Duodenal mucosa (tissue), 2 donors: ENCODE measurements at regions not wholly inside any gene's neighbourhood (a gene's known extent, or its start where the extent isn't known, plus 50 kb on each side); places are given as distances from the start of the nearest gene placed in this dataset.

Source experiments
- H3K27ac ChIP-seq: one replicate; pipeline ENCODE4 v1.7.0; 2013; ENCODE audit warnings: low read depth, low read length
- H3K27me3 ChIP-seq, 2 donors: one replicate each; pipeline ENCODE4 v1.7.0; 2013; ENCODE audit warnings: low read length in 2 of 2, control low read depth in 1 of 2; ENCODE audit not compliant: insufficient read depth in 2 of 2, control insufficient read depth in 1 of 2
- H3K36me3 ChIP-seq, 2 donors: one replicate each; pipeline ENCODE4 v1.7.0; 2013; ENCODE audit warnings: low read length in 2 of 2, control low read depth in 1 of 2; ENCODE audit not compliant: insufficient read depth in 2 of 2, control insufficient read depth in 1 of 2
- H3K4me1 ChIP-seq, 2 donors: one replicate each; pipeline ENCODE4 v1.7.0; 2013; ENCODE audit warnings: low read length in 2 of 2, control low read depth in 1 of 2; ENCODE audit not compliant: insufficient read depth in 2 of 2, control insufficient read depth in 1 of 2
- H3K4me3 ChIP-seq, 2 donors: one replicate each; pipeline ENCODE4 v1.7.0; 2013; ENCODE audit warnings: low read length in 2 of 2, low read depth in 1 of 2
- H3K9ac ChIP-seq, 2 donors: one replicate each; pipeline ENCODE4 v1.7.0; 2013; ENCODE audit warnings: low read length in 2 of 2, low read depth in 1 of 2
- H3K9me3 ChIP-seq, 2 donors: one replicate each; pipeline ENCODE4 v1.7.0; 2013; ENCODE audit warnings: low read length in 2 of 2, control low read depth in 1 of 2; ENCODE audit not compliant: control insufficient read depth in 1 of 2

GRCh38 chr1:72369069-72369757, 86.9 kb upstream of the NEGR1 start:
- no peak overlapping the region for H3K9ac ChIP-seq
- H3K4me3 ChIP-seq = no peak overlapping the region
- H3K27me3 ChIP-seq = no peaks in the 10 kb centered on the region
- H3K36me3 ChIP-seq = no peaks in the 10 kb centered on the region
- no peak overlapping the region for H3K27ac ChIP-seq
- H3K9me3 ChIP-seq = no peaks in the 10 kb centered on the region
- H3K4me1 ChIP-seq = no peaks in the 10 kb centered on the region

- H3K4me3 ChIP-seq = no peak overlapping the region
- H3K36me3 ChIP-seq = no peaks in the 10 kb centered on the region
- H3K27ac ChIP-seq = no peak overlapping the region
- no peak overlapping the region for H3K9ac ChIP-seq
- H3K9me3 ChIP-seq = no peaks in the 10 kb centered on the region
- no peaks in the 10 kb centered on the region for H3K27me3 ChIP-seq
- no peaks in the 10 kb centered on the region for H3K4me1 ChIP-seq
These were observed 84.1 kb upstream of the NEGR1 start for GRCh38 chr1:72366466-72366865.

GRCh38 chr1:72365693-72366092, 83.4 kb upstream of the NEGR1 start:
- Histone ChIP-seq H3K27me3 (no peaks in the 10 kb centered on the region), H3K4me1 (no peaks in the 10 kb centered on the region), H3K9ac (no peak overlapping the region), H3K27ac (no peak overlapping the region), H3K9me3 (no peaks in the 10 kb centered on the region), H3K4me3 (no peak overlapping the region), H3K36me3 (no peaks in the 10 kb centered on the region)

DNA sequence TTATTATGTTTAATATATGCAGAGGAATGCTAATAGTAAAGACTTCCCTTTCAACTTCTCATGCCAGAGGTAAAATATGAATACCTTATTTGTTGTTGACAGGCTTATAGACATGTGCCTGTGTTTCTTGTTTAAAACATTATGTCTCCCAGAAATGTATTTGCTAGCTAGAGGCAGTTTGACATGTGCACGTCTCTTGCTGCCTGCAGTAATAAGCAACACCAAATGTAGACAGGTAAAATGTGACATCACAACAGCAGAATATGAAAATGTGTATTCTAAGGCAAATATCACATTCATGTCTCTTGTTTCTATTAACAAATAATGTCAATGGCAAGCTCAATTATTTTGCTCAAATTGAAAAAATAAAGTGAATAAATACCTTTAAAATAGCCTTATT, 80.2 kb upstream of the NEGR1 start:
- no peaks in the 10 kb centered on the region for H3K4me1 ChIP-seq
- H3K27me3 ChIP-seq = no peaks in the 10 kb centered on the region
- H3K4me3 ChIP-seq = no peak overlapping the region
- H3K27ac ChIP-seq = no peak overlapping the region
- H3K36me3 ChIP-seq = no peaks in the 10 kb centered on the region
- H3K9me3 ChIP-seq = no peaks in the 10 kb centered on the region
- no peak overlapping the region for H3K9ac ChIP-seq

GRCh38 chr1:72357411-72357810, 75.1 kb upstream of the NEGR1 start:
- Histone ChIP-seq H3K27ac (no peak overlapping the region), H3K9ac (no peak overlapping the region), H3K9me3 (no peaks in the 10 kb centered on the region), H3K27me3 (no peaks in the 10 kb centered on the region), H3K4me3 (no peak overlapping the region), H3K36me3 (no peaks in the 10 kb centered on the region), H3K4me1 (no peaks in the 10 kb centered on the region)

- no peaks in the 10 kb centered on the region for H3K36me3 ChIP-seq
- H3K27me3 ChIP-seq = no peaks in the 10 kb centered on the region
- no peak overlapping the region for H3K4me3 ChIP-seq
- H3K27ac ChIP-seq = no peak overlapping the region
- no peaks in the 10 kb centered on the region for H3K9me3 ChIP-seq
- H3K9ac ChIP-seq = no peak overlapping the region
- H3K4me1 ChIP-seq = no peaks in the 10 kb centered on the region
These were observed 73.6 kb upstream of the NEGR1 start for GRCh38 chr1:72355899-72356298.

- no peak overlapping the region for H3K4me3 ChIP-seq
- H3K27me3 ChIP-seq = no peaks in the 10 kb centered on the region
- H3K36me3 ChIP-seq = no peaks in the 10 kb centered on the region
- H3K27ac ChIP-seq = no peak overlapping the region
- H3K9ac ChIP-seq = no peak overlapping the region
- no peaks in the 10 kb centered on the region for H3K9me3 ChIP-seq
- no peaks in the 10 kb centered on the region for H3K4me1 ChIP-seq
These were observed 59.3 kb upstream of the NEGR1 start for GRCh38 chr1:72341661-72342060.

- Histone ChIP-seq H3K4me3 (no peak overlapping the region), H3K27me3 (no peaks in the 10 kb centered on the region), H3K9ac (no peak overlapping the region), H3K36me3 (no peaks in the 10 kb centered on the region), H3K27ac (no peak overlapping the region), H3K9me3 (no peaks in the 10 kb centered on the region), H3K4me1 (no peaks in the 10 kb centered on the region)
These were observed 54.4 kb upstream of the NEGR1 start for GRCh38 chr1:72336776-72337175.
